GM19395 (cell line): ENCODE measurements at regions not wholly inside any gene's neighbourhood (a gene's known extent, or its start where the extent isn't known, plus 50 kb on each side); places are given as distances from the start of the nearest gene placed in this dataset.

Experiments used
- ATAC-seq: cut with Tn5 transposase; IDR thresholded peaks from one replicate; pipeline ENCODE4 v1.9.1; 2021; ENCODE audit warnings: mild to moderate bottlenecking, moderate library complexity; ENCODE audit not compliant: unreplicated experiment

- ATAC-seq, result no peak
These were observed 583.7 kb upstream of the USP15 start for GRCh38 chr12:61676520-61676919.

DNA sequence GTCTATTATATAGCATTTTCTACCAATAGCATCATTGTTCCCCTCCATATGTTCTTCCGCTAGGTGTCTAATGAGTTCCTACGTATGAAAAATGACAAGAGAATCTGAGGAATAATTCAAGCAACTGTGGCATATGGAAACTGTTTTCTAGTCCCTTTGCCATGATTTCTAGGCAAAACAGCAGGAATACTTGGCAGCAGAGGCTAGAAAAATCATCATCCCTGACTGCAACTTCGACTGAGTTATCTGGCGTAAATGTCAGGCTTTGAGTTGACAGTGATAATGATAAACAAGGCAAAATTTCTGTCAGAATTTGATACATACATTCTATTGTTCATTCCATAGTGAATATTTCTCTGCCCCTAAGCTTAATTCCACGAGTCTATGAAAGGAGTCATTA lies 572.8 kb upstream of the USP15 start:
- ATAC-seq, result no peak

GRCh38 chr12:61694214-61694613 lies 566.0 kb upstream of the USP15 start:
- no peak for ATAC-seq

DNA sequence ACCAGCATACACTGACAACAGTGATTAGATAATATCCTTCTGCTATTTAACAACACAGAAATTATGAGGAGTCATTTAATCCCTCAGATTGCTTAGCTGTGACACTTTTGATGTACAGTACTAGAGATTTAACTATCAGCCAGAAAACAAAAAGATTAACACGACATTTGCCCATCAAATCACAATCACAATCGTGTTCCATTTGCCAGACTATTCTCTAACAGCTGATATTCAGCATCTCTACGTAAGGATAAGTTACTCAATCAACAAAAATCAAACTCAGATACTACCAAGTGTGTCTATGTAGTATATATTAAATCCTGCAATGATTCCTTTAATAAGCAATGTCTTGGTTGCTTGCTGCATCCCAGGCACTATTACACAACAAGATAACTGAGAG lies 558.7 kb upstream of the USP15 start:
- ATAC-seq, result no peak

DNA sequence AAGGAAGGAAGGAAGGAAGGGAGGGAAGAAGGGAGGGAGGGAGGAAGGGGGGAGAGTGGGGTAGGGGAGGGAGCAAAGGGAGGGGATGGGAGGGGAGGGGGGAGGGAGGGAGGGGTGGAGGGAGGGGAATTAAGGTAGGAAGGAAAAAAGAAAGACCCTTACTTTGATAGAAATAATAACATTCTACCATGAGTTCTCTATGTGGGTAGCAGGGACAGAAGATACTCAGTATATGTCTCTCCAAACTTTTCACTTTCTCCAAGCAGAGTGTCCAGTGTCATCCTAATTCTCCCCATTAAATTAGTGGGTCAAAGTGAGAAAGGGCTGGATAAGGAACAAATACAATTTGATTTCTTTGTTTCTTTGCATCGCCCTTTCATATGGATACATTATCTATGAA lies 553.4 kb upstream of the USP15 start:
- no peak for ATAC-seq

DNA sequence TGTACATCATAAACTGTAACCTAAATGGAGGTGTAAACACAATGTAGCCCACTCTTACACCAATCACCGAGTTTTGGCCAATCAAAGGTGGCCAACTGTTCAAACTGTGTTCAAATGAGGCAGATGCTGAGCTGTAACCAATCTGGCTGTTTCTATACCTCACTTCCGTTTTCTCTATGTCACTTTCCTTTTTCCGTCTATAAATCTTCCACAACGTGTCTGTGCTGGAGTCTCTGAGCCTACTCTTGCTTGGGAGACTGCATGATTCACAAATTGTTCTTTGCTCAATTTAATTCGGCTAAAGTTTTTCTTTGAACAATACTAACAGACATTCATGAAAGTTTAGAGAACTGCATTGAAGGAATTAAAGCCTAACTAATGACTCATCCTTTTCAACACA lies 547.1 kb upstream of the USP15 start:
- ATAC-seq, result no peak

- no peak for ATAC-seq
These were observed 542.2 kb upstream of the USP15 start for GRCh38 chr12:61717986-61718385.

GRCh38 chr12:61739925-61740324 lies 520.3 kb upstream of the USP15 start:
- no peak for ATAC-seq

GRCh38 chr12:61750604-61751003 lies 509.6 kb upstream of the USP15 start:
- no peak for ATAC-seq

GRCh38 chr12:61754214-61754613 lies 506.0 kb upstream of the USP15 start:
- no peak for ATAC-seq

DNA sequence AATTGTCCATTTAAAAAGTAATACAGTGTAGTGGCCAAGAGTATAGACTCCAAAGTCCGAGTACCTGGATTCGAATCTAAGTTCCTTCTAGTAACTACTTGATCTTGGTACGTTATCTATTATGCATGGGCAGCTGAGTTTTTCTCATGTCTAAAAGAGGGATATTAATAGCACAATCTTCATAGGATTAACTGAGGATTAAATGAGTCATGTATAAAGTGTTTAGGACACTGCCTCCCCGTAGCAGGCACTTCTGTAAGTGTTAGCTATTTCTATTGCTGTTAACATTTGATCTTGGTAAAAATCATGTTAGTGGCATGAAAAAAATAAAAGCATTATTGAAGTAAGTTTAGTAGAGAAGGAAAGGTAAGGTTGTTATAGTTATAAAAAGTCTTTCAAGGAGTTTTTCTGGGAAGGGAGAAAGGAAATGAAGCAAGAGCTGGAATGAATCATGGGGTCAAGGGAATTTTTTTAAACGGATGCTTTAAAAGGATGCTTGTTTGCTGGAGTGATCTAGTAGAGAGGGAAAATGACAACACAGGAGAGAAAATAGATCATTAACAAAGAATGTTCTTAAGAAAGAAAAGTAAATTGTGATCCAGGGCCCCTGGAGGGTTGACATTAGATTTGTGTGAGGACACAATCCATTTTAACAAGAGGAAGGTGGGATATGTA lies 502.2 kb upstream of the USP15 start:
- ATAC-seq, result no peak

DNA sequence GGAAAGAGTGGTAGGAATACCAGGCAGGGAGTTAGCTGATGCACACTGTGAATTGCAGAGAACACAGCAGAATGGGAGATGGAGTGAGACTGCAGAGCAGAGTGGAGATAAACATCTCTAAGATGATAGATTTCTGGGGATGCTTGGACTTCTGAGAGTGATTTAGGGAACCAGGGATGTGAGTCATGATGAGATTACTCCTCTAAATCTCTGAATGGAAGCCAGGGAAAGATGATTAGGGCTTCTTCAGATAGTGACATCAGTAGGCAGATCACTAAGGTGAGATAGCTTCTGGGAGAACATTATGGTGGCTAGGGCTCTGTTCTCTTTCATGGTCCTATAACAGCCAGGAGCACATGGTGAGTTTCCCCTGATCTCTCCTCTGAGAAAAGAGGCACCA lies 501.5 kb upstream of the USP15 start:
- ATAC-seq, result no peak

- no peak for ATAC-seq
These were observed 494.3 kb upstream of the USP15 start for GRCh38 chr12:61765926-61766325.

GRCh38 chr12:61780435-61780834 lies 479.8 kb upstream of the USP15 start:
- no peak for ATAC-seq

GRCh38 chr12:61781021-61781581 lies 479.1 kb upstream of the USP15 start:
- no peak for ATAC-seq

DNA sequence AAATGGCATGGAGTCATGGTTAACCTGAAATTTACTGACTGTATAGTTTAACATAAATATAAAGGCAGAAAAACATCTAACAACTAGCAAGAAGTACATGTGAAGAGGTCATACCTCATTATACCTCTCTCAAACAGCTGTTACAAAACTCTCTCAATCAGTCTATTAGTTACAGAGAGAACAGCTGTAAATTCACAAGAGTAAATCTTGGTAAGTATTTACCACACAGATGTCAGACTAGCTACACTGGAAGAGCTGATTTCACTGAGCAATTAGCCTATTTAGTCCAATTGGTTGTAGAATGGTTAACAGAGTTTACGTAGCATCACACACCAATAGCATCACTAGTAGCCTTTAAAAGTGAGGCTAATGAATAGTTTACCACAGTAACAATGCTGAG lies 463.4 kb upstream of the USP15 start:
- no peak for ATAC-seq

DNA sequence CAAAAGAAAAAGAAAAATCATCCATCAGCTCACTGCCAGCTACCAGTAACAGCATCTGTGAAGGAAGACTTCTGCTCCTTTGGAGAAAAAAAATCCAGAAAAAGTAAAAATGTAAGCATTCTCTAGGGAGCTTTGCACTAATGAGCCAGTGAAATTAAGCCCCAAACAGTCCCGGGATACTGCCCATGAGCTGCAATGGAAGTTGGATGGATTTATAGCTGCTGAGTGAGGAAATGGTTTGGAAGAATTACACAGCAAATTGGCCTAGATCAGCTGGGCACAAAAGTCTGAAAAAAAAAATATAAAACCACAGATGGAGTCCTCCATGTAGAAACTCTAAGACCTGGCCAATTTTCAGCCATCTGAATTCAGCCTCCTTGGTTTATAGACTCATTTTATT lies 462.9 kb upstream of the USP15 start:
- no peak for ATAC-seq

- no peak for ATAC-seq
These were observed 461.4 kb upstream of the USP15 start for GRCh38 chr12:61798778-61799177.

DNA sequence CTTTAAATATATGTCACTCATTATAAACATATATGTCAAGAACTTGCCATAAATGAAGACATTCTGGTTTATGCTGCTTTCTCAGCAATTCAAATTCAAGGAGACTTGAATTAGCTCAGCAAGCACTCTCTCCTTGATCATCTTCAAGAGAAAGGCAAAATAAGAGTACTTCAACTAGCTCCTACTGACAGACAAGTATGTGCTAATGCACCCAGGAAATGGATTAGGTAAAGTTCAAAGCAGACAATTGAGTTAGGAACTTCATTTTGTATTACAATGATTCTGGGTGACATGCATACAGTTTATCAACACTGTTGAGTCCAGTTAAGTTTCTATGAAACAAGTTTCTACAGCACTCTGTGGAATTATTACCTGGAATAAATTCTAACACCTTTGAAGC lies 455.9 kb upstream of the USP15 start:
- ATAC-seq, result no peak

GRCh38 chr12:61808856-61809255 lies 451.3 kb upstream of the USP15 start:
- no peak for ATAC-seq

DNA sequence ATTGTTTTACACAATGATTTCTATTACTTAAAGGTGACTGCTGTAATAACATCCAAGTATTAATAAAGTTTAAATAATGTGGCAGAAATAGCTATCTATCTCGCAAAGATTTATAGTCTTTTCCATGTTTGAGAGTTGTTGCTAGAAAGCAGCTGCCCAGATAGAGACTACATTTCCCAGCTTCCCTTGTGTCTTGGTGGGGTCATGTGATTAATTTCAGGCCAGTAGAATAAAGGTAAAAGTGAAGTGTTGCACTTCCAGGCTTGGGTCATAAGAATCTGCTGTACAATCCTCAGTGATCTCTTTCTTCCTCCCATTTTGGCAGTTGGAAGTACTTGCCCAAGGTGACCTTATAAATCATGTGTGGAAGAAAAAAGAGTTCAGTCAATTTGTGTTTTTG lies 449.7 kb upstream of the USP15 start:
- no peak for ATAC-seq

DNA sequence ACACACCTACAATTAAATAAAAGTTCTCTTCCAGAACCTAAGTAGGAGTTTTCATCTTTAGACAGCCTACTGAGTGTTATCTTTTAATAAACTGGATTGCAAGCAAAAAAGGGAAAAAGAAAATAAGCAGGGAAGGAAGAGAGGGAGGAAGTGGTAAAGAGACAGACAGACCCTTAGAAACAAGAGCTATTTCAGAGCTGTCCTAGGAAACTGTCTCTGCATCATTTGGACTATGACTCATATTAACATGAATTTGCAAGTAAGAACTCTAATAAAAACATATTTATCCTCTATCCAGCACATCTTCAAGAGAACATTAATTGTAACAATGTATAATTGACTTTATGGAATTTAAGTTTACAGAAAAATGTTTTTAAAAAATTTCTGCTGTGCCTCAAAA lies 438.8 kb upstream of the USP15 start:
- no peak for ATAC-seq

DNA sequence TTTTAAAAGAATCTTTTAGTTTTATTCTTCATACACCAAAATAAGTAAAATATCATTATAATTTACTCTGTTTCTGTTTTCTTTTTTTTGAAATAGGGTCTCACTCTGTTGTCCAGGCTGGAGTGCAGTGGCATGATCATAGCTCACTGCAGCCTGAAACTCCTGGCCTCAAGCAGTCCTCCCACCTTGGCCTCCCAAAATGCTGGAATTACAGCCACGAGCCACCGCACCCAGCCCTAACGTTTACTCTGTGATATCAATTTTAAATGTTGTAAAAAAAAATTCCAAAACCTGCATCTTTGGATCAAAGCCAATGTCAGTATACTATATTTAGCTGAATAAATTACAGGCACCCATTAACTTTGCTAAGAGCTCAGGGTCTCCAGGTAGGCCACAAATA lies 437.1 kb upstream of the USP15 start:
- ATAC-seq, result no peak
